Activated CD8-positive, alpha-beta memory T cell treated with anti-CD3 and anti-CD28 coated beads, Interleukin-2, amount 10 ng/mL, durations not matched to agents 7 days and 5 days (primary cell): ENCODE measurements at regions not wholly inside any gene's neighbourhood (a gene's known extent, or its start where the extent isn't known, plus 50 kb on each side); places are given as distances from the start of the nearest gene placed in this dataset.
"Not testable (repeated sequence)": the region's sequence is repeated elsewhere in the genome, so short reads cannot be mapped to it uniquely, and the experiment has no call there.

Experiments
- ATAC-seq: fragments of 150-1000 bp; cut with Tn5 transposase; one replicate; pipeline ENCODE4 v1.10.0; 2021; ENCODE audit warnings: moderate library complexity
- CTCF ChIA-PET: fragments of 350-600 bp; sonication (Branson Sonifier 250); formaldehyde crosslinking; loops from one replicate; lab custom pipeline; 2021; ENCODE audit warnings: antibody characterized with exemption; lab: Charles Lee
- DNase-seq: peaks from one replicate; pipeline ENCODE4 v3.0.0-alpha.2; 2020
- H3K27ac Mint-ChIP-seq: one replicate; pipeline ENCODE4 v1.8.0; 2021; ENCODE audit warnings: mild to moderate bottlenecking, mixed read lengths
- H3K27me3 Mint-ChIP-seq: one replicate; pipeline ENCODE4 v1.8.0; 2021; ENCODE audit warnings: mixed read lengths
- H3K36me3 Mint-ChIP-seq: one replicate; pipeline ENCODE4 v1.8.0; 2021; ENCODE audit warnings: mild to moderate bottlenecking, mixed read lengths
- H3K4me1 Mint-ChIP-seq: one replicate; pipeline ENCODE4 v1.8.0; 2021; ENCODE audit warnings: mixed read lengths
- H3K4me3 Mint-ChIP-seq: one replicate; pipeline ENCODE4 v1.8.0; 2021; ENCODE audit warnings: mild to moderate bottlenecking, moderate library complexity, mixed read lengths
- H3K9me3 Mint-ChIP-seq: one replicate; pipeline ENCODE4 v1.8.0; 2022; ENCODE audit warnings: low read depth, mixed read lengths

- no peaks in the 10 kb centered on the region for H3K36me3 Mint-ChIP-seq
- DNase-seq (no peak), ATAC-seq (no peak)
- CTCF ChIA-PET = no interaction called here
- no peaks in the 10 kb centered on the region for H3K27me3 Mint-ChIP-seq
- H3K27ac Mint-ChIP-seq = no peak overlapping the region
- H3K4me3 Mint-ChIP-seq = no peak overlapping the region
- no peaks in the 10 kb centered on the region for H3K9me3 Mint-ChIP-seq
- no peaks in the 10 kb centered on the region for H3K4me1 Mint-ChIP-seq
These were observed 334.3 kb downstream of the ARL4A start for GRCh38 chr7:13021566-13022300.

GRCh38 chr7:13024121-13024674, 336.8 kb downstream of the ARL4A start:
- H3K9me3 Mint-ChIP-seq = no peaks in the 10 kb centered on the region
- DNase-seq (no peak), ATAC-seq (no peak)
- H3K36me3 Mint-ChIP-seq = no peaks in the 10 kb centered on the region
- no peaks in the 10 kb centered on the region for H3K4me1 Mint-ChIP-seq
- H3K27ac Mint-ChIP-seq = no peak overlapping the region
- CTCF ChIA-PET = no interaction called here
- H3K4me3 Mint-ChIP-seq = no peak overlapping the region
- H3K27me3 Mint-ChIP-seq = no peaks in the 10 kb centered on the region

GRCh38 chr7:13025043-13025442, 337.6 kb downstream of the ARL4A start:
- CTCF ChIA-PET, H3K27me3 Mint-ChIP-seq, DNase-seq, H3K27ac Mint-ChIP-seq, H3K4me1 Mint-ChIP-seq, ATAC-seq, H3K4me3 Mint-ChIP-seq, H3K9me3 Mint-ChIP-seq, H3K36me3 Mint-ChIP-seq: not testable (repeated sequence)

GRCh38 chr7:13027321-13027720, 339.9 kb downstream of the ARL4A start:
- no peaks in the 10 kb centered on the region for H3K9me3 Mint-ChIP-seq
- peaks cover 2% of the 10 kb centered on the region for H3K27me3 Mint-ChIP-seq
- ATAC-seq = no peak
- CTCF ChIA-PET = no interaction called here
- no peaks in the 10 kb centered on the region for H3K4me1 Mint-ChIP-seq
- H3K27ac Mint-ChIP-seq = no peak overlapping the region
- no peak overlapping the region for H3K4me3 Mint-ChIP-seq
- DNase-seq = no peak
- H3K36me3 Mint-ChIP-seq = no peaks in the 10 kb centered on the region

GRCh38 chr7:13028036-13028824, 340.8 kb downstream of the ARL4A start:
- peaks cover 2% of the 10 kb centered on the region for H3K27me3 Mint-ChIP-seq
- H3K9me3 Mint-ChIP-seq = no peaks in the 10 kb centered on the region
- no peak overlapping the region for H3K27ac Mint-ChIP-seq
- H3K36me3 Mint-ChIP-seq = no peaks in the 10 kb centered on the region
- CTCF ChIA-PET = no interaction called here
- no peaks in the 10 kb centered on the region for H3K4me1 Mint-ChIP-seq
- no peak overlapping the region for H3K4me3 Mint-ChIP-seq
- ATAC-seq (no peak), DNase-seq (no peak)

GRCh38 chr7:13028825-13029099, 341.3 kb downstream of the ARL4A start:
- no peak overlapping the region for H3K27ac Mint-ChIP-seq
- no peaks in the 10 kb centered on the region for H3K9me3 Mint-ChIP-seq
- ATAC-seq (no peak), DNase-seq (no peak)
- no peaks in the 10 kb centered on the region for H3K36me3 Mint-ChIP-seq
- no peaks in the 10 kb centered on the region for H3K4me1 Mint-ChIP-seq
- CTCF ChIA-PET = no interaction called here
- peaks cover 2% of the 10 kb centered on the region for H3K27me3 Mint-ChIP-seq
- H3K4me3 Mint-ChIP-seq = no peak overlapping the region

- DNase-seq = no peak
- no peak overlapping the region for H3K27ac Mint-ChIP-seq
- no peaks in the 10 kb centered on the region for H3K4me1 Mint-ChIP-seq
- ATAC-seq = no peak
- H3K4me3 Mint-ChIP-seq = no peak overlapping the region
- H3K27me3 Mint-ChIP-seq = peaks cover 2% of the 10 kb centered on the region
- CTCF ChIA-PET = interaction anchor here (1.0 kb wide), 1 partner anchor 35 kb away, joined by 4 read pairs; no protein-coding TSS in a partner anchor
- no peaks in the 10 kb centered on the region for H3K9me3 Mint-ChIP-seq
- no peaks in the 10 kb centered on the region for H3K36me3 Mint-ChIP-seq
These were observed 344.0 kb downstream of the ARL4A start for GRCh38 chr7:13031468-13031867.

- DNase-seq (no peak), ATAC-seq (no peak)
- Mint-ChIP-seq H3K9me3 (no peaks in the 10 kb centered on the region), H3K4me1 (no peaks in the 10 kb centered on the region), H3K27ac (no peak overlapping the region), H3K27me3 (peaks cover 2% of the 10 kb centered on the region), H3K4me3 (no peak overlapping the region), H3K36me3 (no peaks in the 10 kb centered on the region)
- CTCF ChIA-PET = no interaction called here
These were observed 344.7 kb downstream of the ARL4A start for GRCh38 chr7:13032084-13032483.

GRCh38 chr7:13032576-13032975, 345.1 kb downstream of the ARL4A start:
- Mint-ChIP-seq H3K27ac (no peak overlapping the region), H3K36me3 (no peaks in the 10 kb centered on the region), H3K4me1 (no peaks in the 10 kb centered on the region), H3K27me3 (peaks cover 5% of the 10 kb centered on the region), H3K9me3 (no peaks in the 10 kb centered on the region), H3K4me3 (no peak overlapping the region)
- CTCF ChIA-PET = no interaction called here
- no peak for DNase-seq
- no peak for ATAC-seq

- Mint-ChIP-seq H3K4me1 (no peaks in the 10 kb centered on the region), H3K36me3 (no peaks in the 10 kb centered on the region), H3K4me3 (no peak overlapping the region), H3K27ac (no peak overlapping the region), H3K9me3 (no peaks in the 10 kb centered on the region), H3K27me3 (peaks cover 9% of the 10 kb centered on the region)
- DNase-seq (no peak), ATAC-seq (no peak)
- CTCF ChIA-PET = no interaction called here
These were observed 347.3 kb downstream of the ARL4A start for GRCh38 chr7:13034693-13035092.

- no peaks in the 10 kb centered on the region for H3K36me3 Mint-ChIP-seq
- CTCF ChIA-PET = no interaction called here
- H3K27me3 Mint-ChIP-seq = peaks cover 14% of the 10 kb centered on the region
- H3K9me3 Mint-ChIP-seq = no peaks in the 10 kb centered on the region
- ATAC-seq (no peak), DNase-seq (no peak)
- H3K4me3 Mint-ChIP-seq = no peak overlapping the region
- H3K4me1 Mint-ChIP-seq = no peaks in the 10 kb centered on the region
- no peak overlapping the region for H3K27ac Mint-ChIP-seq
These were observed 347.8 kb downstream of the ARL4A start for GRCh38 chr7:13035233-13035632.

GRCh38 chr7:13036256-13036780, 348.9 kb downstream of the ARL4A start:
- DNase-seq = no peak
- CTCF ChIA-PET = no interaction called here

GRCh38 chr7:13037216-13037615, 349.8 kb downstream of the ARL4A start:
- CTCF ChIA-PET = no interaction called here
- DNase-seq (no peak), ATAC-seq (no peak)
- Mint-ChIP-seq H3K36me3 (no peaks in the 10 kb centered on the region), H3K9me3 (no peaks in the 10 kb centered on the region), H3K27me3 (peaks cover 13% of the 10 kb centered on the region), H3K27ac (no peak overlapping the region), H3K4me1 (no peaks in the 10 kb centered on the region), H3K4me3 (no peak overlapping the region)

More at GRCh38 chr7:13036256-13036780, 348.9 kb downstream of the ARL4A start:
- no peaks in the 10 kb centered on the region for H3K4me1 Mint-ChIP-seq
- no peak overlapping the region for H3K4me3 Mint-ChIP-seq
- peaks cover 15% of the 10 kb centered on the region for H3K27me3 Mint-ChIP-seq
- ATAC-seq = no peak
- H3K36me3 Mint-ChIP-seq = no peaks in the 10 kb centered on the region
- no peaks in the 10 kb centered on the region for H3K9me3 Mint-ChIP-seq
- no peak overlapping the region for H3K27ac Mint-ChIP-seq
